ENCODE measurements at regions not wholly inside any gene's neighbourhood (a gene's known extent, or its start where the extent isn't known, plus 50 kb on each side); places are given as distances from the start of the nearest gene placed in this dataset.

DNA sequence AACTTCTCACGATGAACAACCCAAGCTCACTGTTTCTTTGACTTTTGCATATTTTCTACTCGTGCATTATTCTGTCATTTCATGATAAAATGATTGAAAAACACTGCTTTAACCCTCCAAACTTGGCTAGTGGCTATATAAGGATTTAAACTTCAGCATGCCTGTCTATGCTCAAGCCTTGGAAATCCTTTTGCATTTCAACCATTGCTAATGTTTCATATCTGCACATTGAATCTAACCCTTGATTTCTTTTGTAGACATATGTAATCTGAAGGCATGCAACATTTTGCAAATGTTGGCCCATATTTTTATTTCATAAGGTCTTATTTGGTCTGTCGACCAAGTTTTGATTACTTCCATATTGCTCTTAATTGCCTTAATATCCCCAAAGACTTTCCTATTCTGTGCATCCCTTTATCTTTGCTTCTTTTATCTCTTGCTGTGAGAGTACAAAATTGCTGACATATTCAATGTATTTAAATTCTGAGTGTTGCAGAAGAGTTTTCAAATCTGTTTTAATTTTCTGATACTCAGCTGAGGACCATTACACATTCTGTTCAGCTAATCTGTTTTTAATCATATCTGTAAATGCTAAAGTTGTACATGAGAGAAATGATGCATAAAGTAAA is 403.7 kb upstream of the ZNF608 start:
- TF ChIP-seq CTCF (IDR thresholded peaks at IDR 0.05) (no peak), POLR2A (IDR thresholded peaks at IDR 0.05) (no peak)
